C4-2B (cell line): ENCODE measurements at regions not wholly inside any gene's neighbourhood (a gene's known extent, or its start where the extent isn't known, plus 50 kb on each side); places are given as distances from the start of the nearest gene placed in this dataset.

ENCODE experiments used
- ZFX ChIP-seq: fragments of 450-650 bp; IDR thresholded peaks from 2 replicates; pipeline ENCODE4 v1.6.1; 2017
- TF ChIP-seq, protein P1 (sequence below): fragments of 450-650 bp; conservative IDR thresholded peaks from 2 replicates; pipeline ENCODE4 v1.5.1; 2017; ENCODE audit warnings: mild to moderate bottlenecking

DNA sequence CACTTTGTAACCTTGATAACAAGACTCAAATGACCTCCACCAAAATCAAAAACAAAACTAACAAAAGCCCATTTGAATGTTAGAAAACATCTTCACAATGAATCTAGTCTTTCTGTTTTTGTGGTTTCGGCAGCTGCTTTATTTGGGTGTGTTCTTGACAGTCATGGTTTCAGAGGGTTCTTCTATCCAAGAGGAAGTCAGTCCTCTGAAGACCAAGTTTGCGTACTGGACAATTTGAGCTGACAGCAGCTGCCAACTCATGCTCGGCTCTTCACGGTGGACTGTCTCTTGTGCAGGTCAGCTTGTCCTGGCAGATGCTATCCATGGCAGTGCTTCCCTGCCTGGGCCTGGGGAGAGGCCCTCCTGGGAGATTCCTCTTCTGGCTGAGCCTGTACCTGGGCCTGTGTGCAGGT is 91.0 kb downstream of the TMEM17 start:
- TF ChIP-seq, protein P1, sequence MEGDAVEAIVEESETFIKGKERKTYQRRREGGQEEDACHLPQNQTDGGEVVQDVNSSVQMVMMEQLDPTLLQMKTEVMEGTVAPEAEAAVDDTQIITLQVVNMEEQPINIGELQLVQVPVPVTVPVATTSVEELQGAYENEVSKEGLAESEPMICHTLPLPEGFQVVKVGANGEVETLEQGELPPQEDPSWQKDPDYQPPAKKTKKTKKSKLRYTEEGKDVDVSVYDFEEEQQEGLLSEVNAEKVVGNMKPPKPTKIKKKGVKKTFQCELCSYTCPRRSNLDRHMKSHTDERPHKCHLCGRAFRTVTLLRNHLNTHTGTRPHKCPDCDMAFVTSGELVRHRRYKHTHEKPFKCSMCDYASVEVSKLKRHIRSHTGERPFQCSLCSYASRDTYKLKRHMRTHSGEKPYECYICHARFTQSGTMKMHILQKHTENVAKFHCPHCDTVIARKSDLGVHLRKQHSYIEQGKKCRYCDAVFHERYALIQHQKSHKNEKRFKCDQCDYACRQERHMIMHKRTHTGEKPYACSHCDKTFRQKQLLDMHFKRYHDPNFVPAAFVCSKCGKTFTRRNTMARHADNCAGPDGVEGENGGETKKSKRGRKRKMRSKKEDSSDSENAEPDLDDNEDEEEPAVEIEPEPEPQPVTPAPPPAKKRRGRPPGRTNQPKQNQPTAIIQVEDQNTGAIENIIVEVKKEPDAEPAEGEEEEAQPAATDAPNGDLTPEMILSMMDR: no peak
- TF ChIP-seq ZFX: no peak
